ENCODE measurements at regions not wholly inside any gene's neighbourhood (a gene's known extent, or its start where the extent isn't known, plus 50 kb on each side); places are given as distances from the start of the nearest gene placed in this dataset.
A peak's percentile ranks its signal among the peaks of the same experiment; 100 is the strongest.
"Not testable (repeated sequence)": the region's sequence is repeated elsewhere in the genome, so short reads cannot be mapped to it uniquely, and the experiment has no call there.

DNA sequence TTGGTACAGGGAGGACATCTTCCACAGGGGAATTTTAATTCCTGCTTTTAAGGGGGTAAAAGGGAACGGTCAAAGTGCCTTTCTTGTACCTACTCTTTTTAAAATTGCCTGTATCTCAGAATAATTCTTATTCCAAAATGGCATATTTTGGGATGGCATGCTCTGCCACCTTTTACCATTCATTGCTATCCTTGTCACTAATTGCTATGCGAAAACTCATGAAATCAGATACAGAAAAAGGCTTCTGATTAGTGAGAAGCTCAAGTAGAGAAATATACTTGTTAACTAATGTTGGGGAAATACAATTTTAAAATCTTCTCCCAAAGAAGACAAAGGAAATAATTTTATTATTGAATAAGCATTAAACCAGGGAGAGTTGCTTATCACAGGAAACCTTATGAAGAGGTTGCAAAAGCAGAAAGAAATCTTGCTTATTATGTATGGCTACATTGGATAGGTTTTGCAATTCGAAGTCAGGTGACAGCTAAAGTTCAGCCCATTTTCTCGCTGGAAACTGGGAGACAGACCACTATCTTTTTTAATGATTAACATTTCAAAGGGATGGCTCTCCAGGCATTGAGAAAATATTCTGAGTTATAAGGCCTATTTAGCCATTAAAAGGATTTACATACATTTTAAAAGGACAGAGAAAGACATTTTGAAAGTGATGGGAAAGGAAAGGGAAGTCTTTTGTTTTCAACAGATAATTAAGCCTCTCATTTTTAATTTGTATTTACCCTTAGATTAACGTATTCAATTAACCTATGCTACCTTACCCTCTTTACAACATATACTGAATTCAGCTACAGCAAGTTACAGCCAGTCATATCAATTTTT lies 110.3 kb upstream of the PRSS16 start:
- no peak for DNase-seq (ENCODE audit: low read depth)

DNA sequence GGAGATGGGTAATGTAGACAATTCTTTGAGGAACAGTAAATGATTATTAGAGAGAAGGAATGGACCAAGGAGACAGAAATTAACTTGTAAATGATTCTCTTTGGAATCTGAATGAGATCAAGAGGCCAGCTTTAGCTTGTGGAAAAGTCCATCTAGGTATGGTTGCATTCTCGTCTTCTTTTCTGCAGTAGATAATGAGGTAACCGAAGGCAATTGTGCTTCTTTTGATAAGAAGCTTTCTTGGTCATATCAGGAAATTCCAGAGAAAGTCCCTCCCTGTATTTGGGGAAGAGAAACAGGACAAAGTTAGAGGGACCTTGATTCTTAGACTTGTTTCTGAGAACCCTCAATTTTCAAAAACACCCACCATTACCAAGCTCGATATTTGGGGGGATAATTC lies 109.1 kb upstream of the PRSS16 start:
- no peak for DNase-seq (ENCODE audit: low read depth)

DNA sequence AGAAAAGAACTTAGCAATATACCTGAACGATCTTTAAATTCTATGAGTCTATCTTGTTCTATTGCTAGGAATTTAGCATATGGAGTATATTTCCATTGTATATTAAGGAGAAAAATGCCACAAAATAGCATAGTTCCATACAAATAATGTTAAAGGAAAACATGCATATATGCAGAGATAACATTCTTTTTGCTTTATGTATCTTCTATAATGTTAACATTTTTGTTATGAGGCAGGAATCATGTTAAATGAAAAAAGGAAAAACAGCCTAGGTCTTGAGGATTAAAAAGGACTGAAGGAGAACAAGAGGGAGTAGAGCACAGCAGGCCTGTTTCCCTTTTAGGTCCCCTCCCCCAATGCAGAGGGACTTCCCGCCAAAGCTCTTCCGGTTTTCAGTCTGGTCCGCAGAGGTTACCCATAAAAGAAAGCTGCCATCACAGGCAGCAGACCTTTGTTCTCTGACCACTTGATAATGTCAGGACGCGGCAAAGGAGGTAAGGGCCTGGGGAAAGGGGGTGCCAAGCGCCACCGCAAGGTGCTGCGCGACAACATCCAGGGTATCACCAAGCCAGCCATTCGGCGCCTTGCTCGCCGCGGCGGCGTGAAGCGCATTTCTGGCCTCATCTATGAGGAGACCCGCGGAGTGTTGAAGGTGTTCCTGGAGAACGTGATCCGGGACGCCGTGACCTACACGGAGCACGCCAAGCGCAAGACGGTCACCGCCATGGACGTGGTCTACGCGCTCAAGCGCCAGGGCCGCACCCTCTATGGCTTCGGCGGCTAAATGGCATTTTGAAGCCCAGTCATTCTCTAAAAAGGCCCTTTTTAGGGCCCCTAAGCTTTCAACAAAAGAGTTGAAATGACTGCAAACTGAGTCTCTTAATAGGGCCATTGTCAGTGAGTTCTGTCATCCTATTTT lies 108.4 kb upstream of the PRSS16 start:
- DNase-seq (ENCODE audit: low read depth), result peak; percentile 79

DNA sequence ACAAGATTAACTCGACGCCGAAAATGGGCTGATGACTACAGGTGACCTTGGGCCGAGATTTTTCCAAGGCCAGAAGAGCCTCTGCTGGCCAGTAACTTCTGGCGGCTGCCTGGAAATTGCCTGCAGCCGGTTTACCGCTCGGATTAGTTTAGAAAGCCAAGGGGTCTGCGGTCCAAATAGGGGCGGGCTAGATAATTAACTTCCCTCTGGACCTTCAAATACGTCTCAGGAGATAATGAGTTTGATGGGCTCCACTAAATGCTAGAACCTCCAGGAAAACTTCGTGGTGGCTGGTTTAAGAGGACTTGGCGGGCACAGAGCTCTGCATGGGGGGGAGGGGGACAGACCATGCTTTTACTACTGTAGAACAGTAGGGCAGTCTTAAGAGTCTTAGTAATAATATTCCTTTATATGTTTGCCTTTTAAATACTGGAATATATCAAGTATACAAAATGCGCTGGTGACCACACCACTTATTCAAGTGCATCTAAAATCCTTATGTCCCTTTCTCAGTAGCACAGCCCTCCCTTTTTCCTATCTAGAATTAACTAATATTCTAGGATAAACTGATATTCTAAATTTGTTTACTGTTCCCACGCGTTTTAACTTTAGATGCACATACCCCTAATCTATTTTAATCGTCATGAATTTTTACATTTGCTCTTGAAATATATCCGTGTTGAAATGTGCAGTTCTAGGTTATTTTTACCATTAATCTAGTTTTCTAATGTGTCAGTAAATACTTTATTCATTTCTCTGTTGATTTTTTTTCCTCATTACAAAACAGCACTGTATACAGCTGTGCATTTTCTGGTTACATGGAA lies 107.5 kb upstream of the PRSS16 start:
- no peak for DNase-seq (ENCODE audit: low read depth)

DNA sequence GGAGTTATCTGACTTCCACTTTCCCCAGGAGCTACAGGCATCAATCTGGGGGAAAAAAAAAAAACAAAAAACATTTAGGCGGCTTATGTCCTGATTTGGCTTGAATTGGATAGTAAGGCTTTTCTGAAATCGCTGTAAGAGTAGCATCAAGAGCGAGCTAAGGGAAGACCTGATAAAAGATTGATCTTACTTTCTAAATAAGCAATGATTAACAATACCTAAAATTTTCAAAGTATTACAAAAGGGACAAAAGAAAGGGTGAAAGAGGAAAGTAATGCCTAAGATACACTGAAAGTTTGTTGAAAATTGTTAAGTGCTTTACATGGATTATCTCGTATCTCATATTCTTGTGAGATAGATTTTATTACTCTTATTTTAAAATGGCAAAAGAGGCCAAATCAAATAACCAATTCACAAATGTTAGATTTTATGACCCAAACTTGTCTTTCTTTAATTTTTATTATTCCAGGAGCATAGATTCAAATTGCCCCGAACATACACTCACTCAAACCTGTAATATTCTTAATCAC lies 106.4 kb upstream of the PRSS16 start:
- no peak for DNase-seq (ENCODE audit: low read depth)

DNA sequence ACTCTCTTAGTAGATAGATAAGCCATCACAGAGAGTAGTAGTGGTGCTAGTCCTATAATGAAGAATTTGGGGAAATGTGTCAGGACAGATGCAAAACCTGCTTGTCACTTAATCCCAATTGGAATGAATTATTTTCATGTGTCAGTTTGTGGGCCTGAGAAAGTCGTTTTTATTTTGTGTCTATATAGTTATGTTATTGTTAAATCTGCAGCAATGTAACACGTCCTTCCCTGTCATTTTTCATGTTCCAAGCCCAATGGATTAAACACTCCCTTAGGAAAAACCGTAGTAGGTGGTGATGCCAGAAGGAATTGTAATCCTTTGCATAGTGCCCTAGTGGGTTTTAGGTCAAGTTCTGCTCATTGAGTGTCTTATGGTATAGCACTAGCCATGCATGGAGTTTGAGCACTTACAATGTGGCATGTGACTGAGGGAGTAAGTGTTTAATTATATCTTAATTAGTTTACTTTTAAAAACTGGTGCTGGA lies 105.9 kb upstream of the PRSS16 start:
- DNase-seq (ENCODE audit: low read depth), result no peak

DNA sequence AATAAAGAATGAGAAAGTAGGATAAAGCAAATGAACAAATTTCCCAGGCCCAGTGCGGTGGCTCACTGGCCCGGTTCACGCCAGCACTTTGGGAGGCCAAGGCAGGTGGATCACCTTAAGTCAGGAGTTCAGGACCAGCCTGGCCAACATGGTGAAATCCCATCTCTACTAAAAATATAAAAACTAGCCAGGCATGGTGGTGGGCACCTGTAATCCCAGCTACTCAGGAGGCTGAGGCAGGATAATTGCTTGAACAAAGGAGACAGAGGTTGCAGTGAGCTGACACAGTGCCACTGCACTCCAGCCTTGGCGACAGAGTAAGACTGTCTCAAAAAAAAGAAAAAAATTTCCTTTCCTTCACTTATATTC lies 104.5 kb upstream of the PRSS16 start:
- not testable (repeated sequence) for DNase-seq (ENCODE audit: low read depth)

DNA sequence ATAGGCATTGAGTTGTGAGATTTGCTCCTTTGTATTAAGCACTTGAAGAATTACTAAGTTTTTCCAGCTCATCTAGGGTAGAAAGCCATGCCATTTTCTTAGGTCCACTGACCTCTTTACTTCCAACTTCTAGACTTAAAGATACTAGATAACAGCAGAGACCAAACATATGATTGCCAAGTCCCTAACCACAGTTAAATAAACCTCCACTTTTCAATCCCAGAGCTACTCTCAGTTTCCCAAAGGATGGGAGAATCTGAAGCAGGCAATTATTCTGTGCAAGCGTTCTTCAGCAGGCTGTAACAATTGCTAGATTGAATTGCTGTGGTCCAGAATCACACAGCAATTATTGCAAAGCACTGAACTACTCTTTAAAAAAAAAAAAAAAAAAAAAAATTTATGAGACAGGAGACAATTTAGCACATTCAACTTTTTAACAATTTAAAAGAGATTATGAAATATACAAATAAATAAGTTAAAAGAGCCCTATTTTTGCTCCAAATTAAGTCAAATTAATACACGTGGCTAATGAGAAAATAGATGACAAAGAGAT lies 104.0 kb upstream of the PRSS16 start:
- no peak for DNase-seq (ENCODE audit: low read depth)

DNA sequence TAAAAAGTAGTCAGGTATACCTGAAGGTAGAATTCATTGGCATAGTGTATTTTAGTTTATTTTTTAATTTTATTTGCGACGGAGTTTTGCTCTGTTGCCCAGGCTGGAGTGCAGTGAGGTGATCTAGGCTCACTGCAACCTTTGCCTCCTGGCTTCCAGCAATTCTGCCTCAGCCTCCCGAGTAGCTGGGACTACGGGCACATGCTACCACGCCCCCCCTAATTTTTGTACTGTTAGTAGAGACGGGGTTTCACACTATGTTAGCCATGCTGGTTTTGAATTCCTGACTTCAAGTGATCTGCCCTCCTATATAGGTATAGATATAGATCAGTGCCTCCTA lies 102.8 kb upstream of the PRSS16 start:
- no peak for DNase-seq (ENCODE audit: low read depth)

DNA sequence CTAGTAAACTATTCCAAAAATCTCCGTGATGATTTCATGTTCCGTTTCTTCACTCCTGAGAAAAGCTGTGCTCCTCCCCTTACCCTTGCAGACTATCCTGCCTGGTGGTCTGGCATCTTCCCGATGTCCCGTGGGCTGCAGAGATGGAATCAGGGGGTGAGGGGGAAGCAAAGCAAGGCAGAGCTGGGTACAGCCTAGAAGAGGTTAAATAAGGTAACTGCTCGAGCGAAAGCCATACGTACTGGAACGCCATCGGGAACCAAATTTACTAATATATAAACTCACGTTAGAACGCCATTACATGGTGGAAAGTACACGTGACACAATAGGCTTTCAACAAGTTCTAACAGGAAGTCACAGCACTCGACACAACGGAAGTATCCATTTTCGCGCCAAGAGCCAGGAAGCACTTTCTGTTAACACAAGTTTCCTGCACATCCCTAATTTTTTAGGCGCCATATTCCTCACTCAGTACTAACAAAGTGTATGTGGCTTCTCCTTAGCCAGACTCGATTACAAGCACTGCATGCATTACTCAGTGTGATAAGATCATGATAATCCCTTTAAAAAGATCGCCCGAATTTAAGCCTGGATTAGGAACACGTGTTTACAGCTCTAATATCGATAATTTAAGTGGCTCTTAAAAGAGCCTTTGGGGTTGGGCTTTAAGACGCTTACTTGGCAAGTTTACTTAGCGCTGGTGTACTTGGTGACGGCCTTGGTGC lies 101.6 kb upstream of the PRSS16 start:
- DNase-seq (ENCODE audit: low read depth), result peak; percentile 91

DNA sequence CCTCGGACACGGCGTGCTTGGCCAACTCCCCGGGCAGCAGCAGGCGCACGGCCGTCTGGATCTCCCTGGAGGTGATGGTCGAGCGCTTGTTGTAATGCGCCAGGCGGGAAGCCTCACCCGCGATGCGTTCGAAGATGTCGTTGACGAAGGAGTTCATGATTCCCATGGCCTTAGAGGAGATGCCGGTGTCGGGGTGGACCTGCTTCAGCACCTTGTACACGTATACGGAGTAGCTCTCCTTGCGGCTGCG lies 101.1 kb upstream of the PRSS16 start:
- not testable (repeated sequence) for DNase-seq (ENCODE audit: low read depth)

DNA sequence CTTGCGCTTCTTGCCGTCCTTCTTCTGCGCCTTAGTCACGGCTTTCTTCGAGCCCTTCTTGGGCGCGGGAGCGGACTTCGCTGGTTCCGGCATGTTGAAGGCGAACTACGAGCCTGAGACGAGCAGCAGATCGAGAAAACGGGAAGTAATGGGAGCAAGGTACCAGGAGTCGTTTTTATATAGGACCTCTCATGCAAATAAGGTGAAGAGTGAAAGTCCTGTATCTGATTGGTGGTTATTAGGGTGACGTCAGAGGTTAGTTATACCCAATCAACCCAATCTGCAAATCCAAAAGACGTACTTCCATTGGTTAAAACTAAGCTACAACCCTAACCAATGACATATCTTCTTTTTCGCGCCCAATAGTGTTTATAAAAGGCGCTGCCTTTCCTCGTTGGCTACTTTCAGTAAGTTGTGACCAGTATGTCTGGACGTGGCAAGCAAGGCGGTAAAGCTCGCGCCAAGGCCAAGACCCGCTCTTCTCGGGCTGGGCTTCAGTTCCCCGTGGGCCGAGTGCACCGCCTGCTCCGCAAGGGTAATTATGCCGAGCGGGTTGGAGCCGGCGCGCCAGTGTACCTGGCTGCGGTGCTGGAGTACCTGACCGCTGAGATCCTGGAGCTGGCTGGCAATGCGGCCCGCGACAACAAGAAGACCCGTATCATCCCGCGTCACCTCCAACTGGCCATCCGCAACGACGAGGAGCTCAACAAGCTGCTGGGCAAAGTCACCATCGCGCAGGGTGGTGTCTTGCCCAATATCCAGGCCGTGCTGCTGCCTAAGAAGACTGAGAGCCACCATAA lies 100.6 kb upstream of the PRSS16 start:
- DNase-seq (ENCODE audit: low read depth), result peak; percentile 100

DNA sequence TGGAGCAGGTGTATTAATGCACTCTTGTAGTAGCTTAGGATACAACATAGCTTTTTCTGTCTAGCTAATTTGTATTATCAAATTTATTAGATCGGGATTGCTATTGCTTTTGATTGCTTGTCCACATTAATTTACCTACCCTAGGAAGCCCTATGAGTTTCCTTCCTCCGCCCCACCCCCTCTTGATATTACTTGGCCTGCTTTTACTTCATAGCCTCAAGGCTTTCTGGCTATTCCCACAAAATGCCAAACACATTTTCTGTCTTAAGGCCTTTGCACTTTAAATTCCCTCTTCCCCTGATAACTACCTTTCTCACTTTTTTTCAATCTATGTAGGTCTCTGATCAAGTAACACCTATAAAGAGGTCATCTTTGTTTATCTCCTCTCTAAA lies 99.1 kb upstream of the PRSS16 start:
- DNase-seq (ENCODE audit: low read depth), result no peak

DNA sequence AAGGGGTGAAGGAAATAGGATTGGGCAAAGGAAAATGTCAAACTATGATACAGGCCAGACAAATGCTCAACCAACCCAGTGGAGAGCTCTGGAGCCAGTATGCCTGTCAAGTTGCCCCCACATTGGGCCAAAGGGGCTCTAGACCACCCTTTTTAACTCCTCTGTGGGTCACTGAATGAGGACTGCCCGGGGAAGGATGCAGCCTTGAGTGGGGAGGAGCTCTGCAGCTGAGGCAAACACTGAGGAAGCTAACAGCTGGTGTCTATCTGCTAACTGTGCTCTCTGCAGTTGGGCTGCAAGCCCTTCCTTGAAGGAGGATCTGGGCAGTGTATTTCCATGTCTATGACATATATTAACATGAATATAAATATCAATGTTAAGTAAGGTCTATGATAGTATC lies 98.4 kb upstream of the PRSS16 start:
- no peak for DNase-seq (ENCODE audit: low read depth)

DNA sequence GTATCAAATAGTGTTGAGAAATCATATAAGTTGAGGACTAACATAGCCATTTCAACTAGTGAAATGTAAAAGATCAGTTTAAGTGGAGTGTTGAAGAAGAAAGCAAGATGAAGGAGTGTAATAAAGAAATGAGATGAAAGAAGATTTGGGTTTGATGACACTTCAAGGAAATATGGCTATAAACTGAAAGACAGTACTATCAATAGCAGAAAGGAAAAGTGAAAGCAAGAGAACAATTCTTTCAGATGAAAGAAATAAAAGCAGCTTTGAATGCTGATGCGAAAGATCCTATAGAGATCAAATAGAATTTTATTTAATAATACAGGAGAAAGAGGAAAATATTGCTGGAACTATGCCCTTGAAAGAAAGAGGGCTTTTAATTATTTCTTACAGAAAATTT lies 92.8 kb upstream of the PRSS16 start:
- DNase-seq (ENCODE audit: low read depth), result no peak

DNA sequence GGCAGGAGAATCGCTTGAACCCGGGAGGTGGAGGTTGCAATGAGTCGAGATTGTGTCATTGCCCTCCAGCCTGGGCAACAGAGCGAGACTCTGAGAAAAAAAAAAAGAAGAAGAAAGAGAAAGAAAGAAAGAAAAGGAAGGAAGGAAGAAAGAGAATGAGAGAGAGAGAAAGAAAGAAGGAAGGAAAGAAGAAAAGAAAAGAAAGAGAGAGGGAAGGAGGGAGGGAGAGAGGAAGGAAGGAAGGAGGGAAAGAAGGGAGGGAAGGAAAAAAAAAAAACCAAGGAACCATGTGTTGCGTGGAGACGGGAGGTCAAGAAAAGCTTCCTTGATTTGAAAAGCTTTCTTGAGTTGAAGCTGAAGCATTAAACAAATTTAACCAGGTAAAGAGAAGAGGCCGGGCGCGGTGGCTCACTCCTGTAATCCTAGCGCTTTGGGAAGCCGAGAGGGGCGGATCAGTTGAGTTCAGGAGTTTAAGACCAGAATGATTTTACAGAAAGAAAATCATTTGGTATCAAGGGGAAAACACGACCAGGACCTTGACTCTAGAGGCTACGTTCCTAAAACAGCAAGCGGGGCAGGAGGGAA lies 90.5 kb upstream of the PRSS16 start:
- DNase-seq (ENCODE audit: low read depth), result no peak

DNA sequence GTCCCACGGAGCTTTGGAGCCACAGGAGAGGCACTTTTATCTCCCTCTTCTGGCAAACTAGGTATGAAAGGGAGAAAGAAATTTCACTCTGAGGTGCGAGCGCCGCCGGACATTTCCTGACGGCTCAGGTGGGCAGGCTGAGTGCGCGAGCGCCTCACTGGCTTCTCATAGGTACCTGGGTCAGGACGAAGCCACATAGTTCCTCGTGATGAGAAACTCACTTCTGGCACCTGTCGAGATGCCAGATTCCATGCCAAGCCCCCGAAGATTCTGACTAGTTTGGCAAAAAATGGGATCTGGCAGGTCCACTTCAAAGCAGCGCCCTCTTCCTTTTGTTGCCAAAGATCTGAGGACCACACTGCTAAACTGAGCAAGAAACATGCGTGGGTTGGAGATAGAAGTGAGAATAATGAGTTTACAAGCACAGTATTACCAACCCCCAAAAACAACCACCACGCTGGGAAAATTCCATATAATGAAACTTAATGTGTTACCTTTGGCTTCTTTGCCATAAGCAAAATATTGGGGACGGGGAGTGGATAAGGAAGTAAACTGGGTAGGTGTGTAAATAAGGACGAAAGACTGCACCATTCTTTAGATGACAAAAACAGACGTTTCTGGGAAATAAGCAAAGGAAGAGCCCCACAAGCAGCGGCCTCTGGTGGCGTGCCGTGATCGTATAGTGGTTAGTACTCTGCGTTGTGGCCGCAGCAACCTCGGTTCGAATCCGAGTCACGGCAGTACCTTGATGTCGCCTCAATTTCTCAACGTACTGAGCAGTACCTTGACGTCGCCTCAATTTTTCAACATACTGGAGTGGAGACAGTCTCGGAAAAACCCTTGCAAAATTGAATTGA lies 89.8 kb upstream of the PRSS16 start:
- no peak for DNase-seq (ENCODE audit: low read depth)

DNA sequence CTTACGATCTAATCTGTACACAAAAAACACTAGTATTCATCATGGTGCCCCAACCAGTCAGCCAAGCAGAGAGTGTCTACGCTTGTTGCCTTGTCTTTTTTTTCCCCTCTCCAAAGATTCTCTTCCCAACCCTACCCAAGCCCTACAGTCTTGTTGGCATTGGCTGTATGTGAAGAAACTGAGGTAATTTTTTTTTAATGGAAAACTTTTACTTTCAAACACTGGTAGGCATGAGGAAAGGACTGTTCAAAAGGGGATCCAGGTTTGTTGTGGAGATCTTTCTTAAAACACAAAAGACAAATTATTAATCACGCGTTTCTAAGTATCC lies 89.2 kb upstream of the PRSS16 start:
- DNase-seq (ENCODE audit: low read depth), result no peak

DNA sequence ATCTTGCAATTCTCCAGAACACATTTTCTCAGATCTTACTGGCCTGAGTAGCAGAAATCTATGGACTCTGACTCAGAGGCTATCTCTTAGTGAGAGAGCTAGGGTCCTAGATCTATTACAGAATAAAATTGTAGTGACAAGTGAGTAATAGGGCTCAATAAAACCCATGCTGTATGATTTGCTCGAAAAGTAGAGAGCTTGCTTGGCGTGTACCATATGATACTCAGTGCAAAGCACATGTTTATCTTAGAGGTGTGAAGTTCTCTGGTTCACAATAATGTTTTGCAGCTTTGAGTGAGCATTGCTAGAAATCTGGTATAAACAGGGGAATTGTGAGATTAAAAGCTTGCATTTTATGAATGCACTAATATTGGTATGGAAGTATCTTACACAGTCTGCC lies 87.8 kb upstream of the PRSS16 start:
- no peak for DNase-seq (ENCODE audit: low read depth)
